Activated CD4-positive, alpha-beta T cell treated with anti-CD3 and anti-CD28 coated beads for 48 hours (primary cell): ENCODE measurements at regions not wholly inside any gene's neighbourhood (a gene's known extent, or its start where the extent isn't known, plus 50 kb on each side); places are given as distances from the start of the nearest gene placed in this dataset.
A peak's percentile ranks its signal among the peaks of the same experiment; 100 is the strongest.

ENCODE experiments used
- DNase-seq: peaks from one replicate; pipeline ENCODE4 v3.0.0-alpha.2; 2020

GRCh38 chr15:93214106-93214505 is 125.1 kb upstream of the RGMA start:
- DNase-seq = no peak

GRCh38 chr15:93213281-93213680 is 124.3 kb upstream of the RGMA start:
- no peak for DNase-seq

GRCh38 chr15:93212578-93212977 is 123.6 kb upstream of the RGMA start:
- no peak for DNase-seq

- peak; percentile 3 for DNase-seq
These were observed 122.0 kb upstream of the RGMA start for GRCh38 chr15:93210995-93211394.

- no peak for DNase-seq
These were observed 120.9 kb upstream of the RGMA start for GRCh38 chr15:93209690-93210445.

- DNase-seq = no peak
These were observed 117.9 kb upstream of the RGMA start for GRCh38 chr15:93206893-93207292.

- no peak for DNase-seq
These were observed 116.4 kb upstream of the RGMA start for GRCh38 chr15:93205413-93205812.

GRCh38 chr15:93203036-93203435 is 114.0 kb upstream of the RGMA start:
- no peak for DNase-seq

GRCh38 chr15:93202405-93202804 is 113.4 kb upstream of the RGMA start:
- DNase-seq = no peak

- no peak for DNase-seq
These were observed 112.9 kb upstream of the RGMA start for GRCh38 chr15:93201940-93202339.

- DNase-seq = no peak
These were observed 111.8 kb upstream of the RGMA start for GRCh38 chr15:93200837-93201226.

- no peak for DNase-seq
These were observed 111.2 kb upstream of the RGMA start for GRCh38 chr15:93200081-93200836.

- DNase-seq = no peak
These were observed 107.2 kb upstream of the RGMA start for GRCh38 chr15:93196135-93196670.

GRCh38 chr15:93195109-93195508 is 106.1 kb upstream of the RGMA start:
- DNase-seq = no peak

GRCh38 chr15:93190238-93190637 is 101.2 kb upstream of the RGMA start:
- DNase-seq = no peak

- DNase-seq = no peak
These were observed 100.5 kb upstream of the RGMA start for GRCh38 chr15:93189561-93189960.

- no peak for DNase-seq
These were observed 99.2 kb upstream of the RGMA start for GRCh38 chr15:93188236-93188635.

- DNase-seq = no peak
These were observed 96.8 kb upstream of the RGMA start for GRCh38 chr15:93185796-93186195.

GRCh38 chr15:93182703-93183205 is 93.7 kb upstream of the RGMA start:
- no peak for DNase-seq

- no peak for DNase-seq
These were observed 91.6 kb upstream of the RGMA start for GRCh38 chr15:93180656-93181055.

GRCh38 chr15:93180128-93180527 is 91.1 kb upstream of the RGMA start:
- DNase-seq = no peak

GRCh38 chr15:93179700-93180102 is 90.7 kb upstream of the RGMA start:
- DNase-seq = no peak

- no peak for DNase-seq
These were observed 90.1 kb upstream of the RGMA start for GRCh38 chr15:93179072-93179471.

- no peak for DNase-seq
These were observed 89.4 kb upstream of the RGMA start for GRCh38 chr15:93178371-93178770.
